ENCODE measurements at regions not wholly inside any gene's neighbourhood (a gene's known extent, or its start where the extent isn't known, plus 50 kb on each side); places are given as distances from the start of the nearest gene placed in this dataset.

DNA sequence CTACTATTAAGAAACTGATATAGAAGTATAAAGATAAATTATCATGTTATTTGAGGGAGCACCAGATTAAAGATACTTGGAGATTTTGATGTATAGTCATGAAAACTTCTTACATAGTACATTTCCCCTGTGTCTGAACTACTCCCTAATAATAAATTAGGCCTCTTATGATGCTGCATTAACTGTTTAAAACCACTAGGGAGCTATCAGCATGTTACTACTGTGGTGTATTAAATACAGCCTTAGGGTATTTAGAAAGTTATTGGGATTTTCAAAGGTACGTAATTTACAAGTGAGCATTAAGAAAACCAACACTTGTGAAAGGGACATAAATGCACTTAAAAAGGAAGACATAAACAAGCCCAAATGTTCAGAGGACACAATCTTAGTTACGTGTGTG, 714.0 kb downstream of the EPHA4 start:
- no peaks in the 10 kb centered on the region for H3K4me1 Mint-ChIP-seq
- no peaks in the 10 kb centered on the region for H3K27me3 Mint-ChIP-seq
- CTCF ChIA-PET: no interaction called here
- DNase-seq: no peak
- H3K9me3 Mint-ChIP-seq: no peaks in the 10 kb centered on the region
- H3K27ac Mint-ChIP-seq: no peak overlapping the region
- no peak overlapping the region for H3K4me3 Mint-ChIP-seq
- no peaks in the 10 kb centered on the region for H3K36me3 Mint-ChIP-seq

DNA sequence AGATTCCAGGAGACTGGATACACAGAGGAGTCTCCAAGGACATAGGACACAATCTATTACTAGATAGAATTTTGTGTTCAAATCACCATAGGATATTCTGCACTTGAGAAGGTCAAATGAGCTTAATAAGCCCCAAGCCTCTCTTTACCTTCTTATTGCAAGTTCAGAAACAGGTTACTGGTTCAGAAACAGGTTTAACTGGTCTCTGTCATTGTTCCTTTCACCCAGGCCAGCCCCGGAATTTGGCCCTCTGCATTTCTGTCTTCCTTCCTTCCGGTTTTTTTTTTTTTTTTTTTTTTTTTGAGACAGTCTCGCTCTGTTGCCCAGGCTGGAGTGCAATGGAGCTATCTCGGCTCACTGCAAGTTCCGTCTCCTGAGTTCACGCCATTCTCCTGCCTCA, 700.2 kb downstream of the EPHA4 start:
- Mint-ChIP-seq H3K36me3 (no peaks in the 10 kb centered on the region), H3K4me3 (no peak overlapping the region), H3K27ac (no peak overlapping the region), H3K9me3 (peaks cover 1% of the 10 kb centered on the region), H3K4me1 (no peaks in the 10 kb centered on the region), H3K27me3 (no peaks in the 10 kb centered on the region)
- CTCF ChIA-PET: no interaction called here
- DNase-seq: no peak

DNA sequence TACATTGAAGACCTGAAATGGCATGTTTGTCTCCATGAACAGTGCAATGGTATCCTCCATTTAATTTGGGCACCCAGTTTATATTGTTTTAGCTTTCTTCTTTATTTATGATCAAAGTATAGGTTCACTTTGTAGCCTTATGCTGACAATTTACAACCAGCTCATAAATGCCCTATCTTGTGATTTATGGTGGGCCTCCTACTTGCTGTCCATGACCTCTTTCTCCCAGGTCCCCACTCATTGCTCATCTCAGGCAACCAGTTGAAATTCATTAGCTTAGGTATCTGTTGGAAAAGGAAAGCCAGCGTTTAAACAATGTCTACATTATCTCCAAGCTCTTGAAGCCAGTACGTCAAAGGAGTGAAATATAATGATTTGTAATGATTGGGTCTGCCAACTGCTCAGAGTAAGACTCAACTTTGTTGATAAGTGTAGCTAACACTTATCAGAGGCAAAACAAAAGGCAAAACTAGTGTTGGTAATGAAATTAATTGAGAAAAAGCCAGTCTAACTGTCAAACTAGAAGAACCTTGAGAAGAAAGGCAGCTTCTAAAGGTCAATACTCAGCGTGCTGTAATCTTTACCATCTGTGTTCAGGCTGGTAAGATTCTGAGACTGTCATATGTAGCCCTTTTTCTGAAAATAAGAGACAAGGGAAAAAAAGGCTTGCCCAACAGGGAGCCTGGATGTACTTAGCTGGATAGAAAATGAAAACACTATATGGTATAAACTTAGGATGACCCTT, 695.9 kb downstream of the EPHA4 start:
- Mint-ChIP-seq H3K9me3 (no peaks in the 10 kb centered on the region), H3K36me3 (no peaks in the 10 kb centered on the region), H3K4me1 (no peaks in the 10 kb centered on the region), H3K27ac (no peak overlapping the region), H3K4me3 (no peak overlapping the region), H3K27me3 (no peaks in the 10 kb centered on the region)
- CTCF ChIA-PET: no interaction called here
- no peak for DNase-seq

DNA sequence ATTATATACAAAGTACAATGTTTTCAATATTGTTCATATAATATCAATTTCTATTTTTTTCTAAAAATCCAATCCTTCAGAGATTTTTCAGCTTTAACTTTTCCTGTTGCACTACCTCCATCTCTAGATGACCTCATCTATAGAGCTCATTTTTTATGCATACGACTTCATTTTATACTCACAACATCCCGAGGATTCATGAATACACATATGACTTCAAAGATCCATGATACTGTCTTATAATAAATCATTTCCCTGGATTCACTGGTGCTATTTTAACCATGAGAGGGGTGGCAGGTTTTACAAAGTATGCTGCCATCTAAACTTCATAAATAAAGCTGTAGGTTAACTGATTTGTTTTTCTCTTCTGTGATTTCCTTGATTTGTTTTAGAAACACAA, 694.6 kb downstream of the EPHA4 start:
- DNase-seq: no peak
- H3K9me3 Mint-ChIP-seq: no peaks in the 10 kb centered on the region
- CTCF ChIA-PET: no interaction called here
- H3K27ac Mint-ChIP-seq: no peak overlapping the region
- no peaks in the 10 kb centered on the region for H3K4me1 Mint-ChIP-seq
- no peaks in the 10 kb centered on the region for H3K27me3 Mint-ChIP-seq
- H3K4me3 Mint-ChIP-seq: no peak overlapping the region
- no peaks in the 10 kb centered on the region for H3K36me3 Mint-ChIP-seq

DNA sequence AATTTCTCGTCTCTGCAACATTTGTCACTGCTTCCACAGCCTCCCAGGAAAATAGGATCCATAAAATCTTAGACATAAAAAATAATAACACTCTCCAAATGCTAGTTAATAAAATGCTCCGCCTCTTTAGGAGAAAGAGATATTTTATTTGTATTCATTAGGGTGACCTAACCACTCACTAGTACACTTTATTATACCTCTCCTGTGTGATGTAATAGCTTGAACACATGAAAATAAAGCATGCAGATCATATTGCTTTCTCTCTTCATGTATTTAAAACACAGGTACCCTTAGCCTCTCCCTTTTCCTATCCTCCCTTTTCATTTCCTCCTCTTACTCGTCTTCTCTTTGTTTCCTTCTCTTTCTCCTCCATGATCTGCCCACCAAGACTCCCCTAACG, 694.2 kb downstream of the EPHA4 start:
- Mint-ChIP-seq H3K27me3 (no peaks in the 10 kb centered on the region), H3K9me3 (no peaks in the 10 kb centered on the region), H3K4me1 (no peaks in the 10 kb centered on the region), H3K36me3 (no peaks in the 10 kb centered on the region), H3K27ac (no peak overlapping the region), H3K4me3 (no peak overlapping the region)
- no peak for DNase-seq
- CTCF ChIA-PET: no interaction called here

DNA sequence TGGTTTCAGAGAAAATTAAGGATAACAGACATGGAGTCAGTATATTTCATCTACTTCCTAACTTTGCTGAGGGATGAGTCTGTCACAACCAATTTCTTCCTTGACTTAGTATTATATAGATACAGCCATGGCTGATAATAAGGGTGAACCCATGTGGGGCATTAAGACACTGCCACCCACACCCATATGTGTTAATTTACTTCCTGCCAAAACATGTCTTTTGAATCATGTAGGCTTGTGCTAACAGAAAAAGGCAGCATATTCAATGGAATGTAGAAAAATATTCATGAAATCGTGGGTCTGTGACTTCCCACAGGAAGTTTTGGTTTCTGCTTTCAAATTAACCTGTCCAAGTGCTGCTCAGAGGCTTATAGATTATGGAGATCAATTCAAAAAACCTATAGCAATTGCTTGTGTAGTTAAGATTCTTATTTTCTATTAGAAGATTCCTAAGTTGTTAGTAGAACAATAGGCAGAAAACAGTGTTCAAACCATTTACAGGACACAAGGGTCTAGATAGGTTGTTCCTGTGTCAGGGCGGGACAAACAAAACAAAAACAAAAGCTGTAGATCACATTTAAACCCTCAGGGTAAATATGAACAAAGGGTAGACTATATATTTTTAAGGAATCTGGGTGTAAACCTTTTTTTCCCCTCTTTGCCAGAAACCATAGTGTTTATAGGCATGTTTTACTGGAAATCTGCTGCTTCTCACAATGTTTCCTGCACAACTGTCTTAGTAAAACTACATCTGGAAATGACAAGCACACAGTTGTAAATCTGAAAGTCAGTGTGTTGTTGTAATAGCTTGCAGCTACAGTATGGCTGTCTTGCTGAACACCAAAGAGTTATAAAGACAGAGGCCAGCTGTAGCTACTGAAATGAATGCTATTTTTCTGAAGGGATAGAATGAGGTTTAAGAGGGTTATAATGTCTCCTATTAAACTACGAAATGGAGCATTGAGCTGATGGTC, 691.2 kb downstream of the EPHA4 start:
- H3K4me1 Mint-ChIP-seq: no peaks in the 10 kb centered on the region
- H3K36me3 Mint-ChIP-seq: no peaks in the 10 kb centered on the region
- CTCF ChIA-PET: no interaction called here
- H3K4me3 Mint-ChIP-seq: no peak overlapping the region
- no peak for DNase-seq
- no peaks in the 10 kb centered on the region for H3K27me3 Mint-ChIP-seq
- no peaks in the 10 kb centered on the region for H3K9me3 Mint-ChIP-seq
- no peak overlapping the region for H3K27ac Mint-ChIP-seq

DNA sequence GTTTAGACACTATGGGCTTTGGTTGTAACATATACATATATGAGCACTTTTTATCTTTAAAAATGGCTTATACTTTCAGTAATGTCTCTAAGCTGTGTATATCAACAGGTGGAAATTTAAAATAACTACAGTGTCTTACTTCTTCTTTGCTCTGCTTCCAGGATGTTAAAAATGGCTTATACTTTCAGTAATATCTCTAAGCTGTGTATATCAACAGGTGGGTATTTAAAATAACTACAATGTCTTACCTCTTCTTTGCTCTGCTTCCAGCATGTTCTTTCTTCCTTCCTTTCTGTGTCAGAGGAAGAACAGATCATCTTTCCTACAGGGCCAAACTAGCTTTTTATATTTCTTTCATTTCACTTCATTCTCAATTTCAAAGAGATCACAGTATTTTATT, 689.6 kb downstream of the EPHA4 start:
- no peak overlapping the region for H3K4me3 Mint-ChIP-seq
- H3K4me1 Mint-ChIP-seq: no peaks in the 10 kb centered on the region
- no peaks in the 10 kb centered on the region for H3K27me3 Mint-ChIP-seq
- H3K27ac Mint-ChIP-seq: no peak overlapping the region
- H3K36me3 Mint-ChIP-seq: no peaks in the 10 kb centered on the region
- CTCF ChIA-PET: interaction anchor here (1.0 kb wide), 1 partner anchor 601 kb away, joined by 3 read pairs; no protein-coding TSS in a partner anchor
- no peak for DNase-seq
- no peaks in the 10 kb centered on the region for H3K9me3 Mint-ChIP-seq

DNA sequence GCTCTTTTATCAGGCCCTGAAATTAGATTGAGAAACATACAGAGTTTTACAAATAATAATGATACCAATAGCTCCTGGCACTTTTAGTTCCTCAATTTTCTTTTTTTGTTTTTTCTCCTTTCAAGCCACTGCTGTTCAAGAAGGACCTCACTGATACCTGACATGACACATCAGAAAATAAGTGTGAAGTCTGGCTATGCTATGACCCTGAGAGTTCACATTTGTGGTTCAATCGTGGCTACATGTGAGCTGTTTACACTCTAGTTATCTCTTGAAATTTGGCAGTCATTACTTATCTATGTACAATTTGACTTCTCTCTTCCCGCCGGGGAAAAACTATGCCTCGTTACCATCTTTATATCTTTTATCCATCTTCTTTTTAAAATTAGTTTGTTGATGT, 686.5 kb downstream of the EPHA4 start:
- H3K27ac Mint-ChIP-seq: peak overlapping the region; percentile 50
- no peak for DNase-seq
- H3K4me3 Mint-ChIP-seq: no peak overlapping the region
- CTCF ChIA-PET: no interaction called here
- H3K4me1 Mint-ChIP-seq: no peaks in the 10 kb centered on the region
- H3K27me3 Mint-ChIP-seq: no peaks in the 10 kb centered on the region
- H3K36me3 Mint-ChIP-seq: no peaks in the 10 kb centered on the region
- no peaks in the 10 kb centered on the region for H3K9me3 Mint-ChIP-seq

DNA sequence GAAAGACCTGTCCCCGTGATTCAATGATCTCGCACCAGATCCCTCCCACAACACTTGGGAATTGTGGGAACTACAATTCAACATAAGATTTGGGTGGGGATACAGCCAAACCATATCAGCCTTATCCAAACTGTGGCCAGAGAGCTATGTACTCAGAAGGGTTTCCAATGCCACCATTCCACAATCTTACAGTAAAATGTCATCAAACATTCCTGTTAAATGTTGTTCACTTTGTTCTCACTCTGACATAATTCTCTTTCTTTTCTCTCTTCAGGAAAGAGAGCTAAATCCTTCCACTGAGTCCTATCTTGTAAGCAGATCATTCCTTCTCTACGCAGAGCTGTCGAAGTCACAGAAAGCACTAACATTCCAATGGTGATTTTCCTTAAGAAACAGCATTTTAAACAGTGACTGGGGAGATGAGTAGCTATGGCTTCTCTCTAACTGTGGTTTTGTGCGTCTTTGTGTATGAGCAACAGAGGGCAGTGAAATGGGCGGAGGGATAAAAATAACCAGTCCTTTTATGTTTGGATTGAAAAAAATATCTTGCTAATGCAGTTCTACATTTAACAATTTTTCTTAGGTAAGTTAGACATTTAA, 684.7 kb downstream of the EPHA4 start:
- CTCF ChIA-PET: no interaction called here
- Mint-ChIP-seq H3K36me3 (no peaks in the 10 kb centered on the region), H3K27me3 (no peaks in the 10 kb centered on the region), H3K4me1 (no peaks in the 10 kb centered on the region), H3K9me3 (no peaks in the 10 kb centered on the region), H3K4me3 (no peak overlapping the region), H3K27ac (no peak overlapping the region)
- no peak for DNase-seq

DNA sequence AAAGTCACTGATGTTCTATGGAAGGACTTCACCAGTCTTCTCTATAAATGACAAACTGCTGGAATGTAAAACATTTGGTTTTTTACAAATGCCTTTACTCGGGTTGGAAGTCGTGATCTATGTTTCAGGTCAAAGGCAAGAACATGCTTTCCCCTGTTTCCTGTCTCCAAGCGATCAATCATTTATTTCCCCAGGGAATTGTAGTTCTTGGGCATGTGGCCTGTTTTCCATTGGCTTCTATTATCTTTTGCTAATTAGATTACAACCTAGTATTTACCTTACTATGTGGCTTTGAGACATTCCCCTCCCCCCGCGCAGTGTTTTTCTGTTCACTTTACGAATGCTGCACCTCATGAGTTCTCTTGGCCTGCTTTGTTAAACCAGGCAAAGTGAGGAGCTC, 684.2 kb downstream of the EPHA4 start:
- Mint-ChIP-seq H3K36me3 (no peaks in the 10 kb centered on the region), H3K27ac (no peak overlapping the region), H3K9me3 (no peaks in the 10 kb centered on the region), H3K4me1 (no peaks in the 10 kb centered on the region), H3K4me3 (no peak overlapping the region), H3K27me3 (no peaks in the 10 kb centered on the region)
- CTCF ChIA-PET: no interaction called here
- no peak for DNase-seq

DNA sequence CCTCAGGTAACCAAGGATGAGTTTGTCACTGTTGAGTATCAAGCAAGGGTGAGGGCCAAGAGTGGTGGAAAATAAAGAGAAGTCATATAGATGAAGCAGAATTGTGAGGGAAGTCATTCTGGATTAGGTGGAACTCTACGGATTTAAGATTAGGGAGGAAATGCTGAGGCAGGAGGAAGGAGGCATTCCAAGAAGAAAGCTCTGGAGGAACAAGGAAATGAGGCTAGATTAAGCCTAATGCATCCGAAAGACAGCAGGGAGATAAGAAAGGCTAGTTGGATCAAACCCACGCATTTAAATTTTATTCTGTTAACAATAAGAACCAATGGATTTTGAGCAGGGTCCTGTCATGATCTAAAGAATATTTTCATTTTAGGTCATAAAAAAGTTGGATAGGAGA, 681.2 kb downstream of the EPHA4 start:
- Mint-ChIP-seq H3K27me3 (no peaks in the 10 kb centered on the region), H3K27ac (no peak overlapping the region), H3K9me3 (no peaks in the 10 kb centered on the region), H3K4me1 (no peaks in the 10 kb centered on the region), H3K36me3 (no peaks in the 10 kb centered on the region), H3K4me3 (no peak overlapping the region)
- no peak for DNase-seq
- CTCF ChIA-PET: no interaction called here

DNA sequence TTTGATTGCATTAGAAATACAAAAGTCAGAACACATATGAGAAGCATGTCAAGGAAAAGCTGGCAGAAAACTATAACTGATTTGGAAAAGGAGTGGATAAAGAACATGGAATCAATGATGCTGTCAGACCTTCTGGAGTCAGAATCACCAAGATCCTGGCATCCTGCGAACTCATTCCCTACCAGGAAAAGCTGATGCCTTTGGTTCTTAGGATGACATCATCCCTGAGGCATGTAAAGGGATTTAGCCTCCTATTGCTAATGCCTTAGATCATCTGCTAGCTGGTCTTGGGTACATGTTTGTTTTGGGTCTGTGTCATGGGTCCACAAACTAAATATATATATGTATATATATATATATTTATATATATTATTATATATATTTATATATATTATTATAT, 680.7 kb downstream of the EPHA4 start:
- H3K4me3 Mint-ChIP-seq: no peak overlapping the region
- no peaks in the 10 kb centered on the region for H3K27me3 Mint-ChIP-seq
- no peak overlapping the region for H3K27ac Mint-ChIP-seq
- no peaks in the 10 kb centered on the region for H3K4me1 Mint-ChIP-seq
- DNase-seq: no peak
- CTCF ChIA-PET: no interaction called here
- no peaks in the 10 kb centered on the region for H3K9me3 Mint-ChIP-seq
- no peaks in the 10 kb centered on the region for H3K36me3 Mint-ChIP-seq

DNA sequence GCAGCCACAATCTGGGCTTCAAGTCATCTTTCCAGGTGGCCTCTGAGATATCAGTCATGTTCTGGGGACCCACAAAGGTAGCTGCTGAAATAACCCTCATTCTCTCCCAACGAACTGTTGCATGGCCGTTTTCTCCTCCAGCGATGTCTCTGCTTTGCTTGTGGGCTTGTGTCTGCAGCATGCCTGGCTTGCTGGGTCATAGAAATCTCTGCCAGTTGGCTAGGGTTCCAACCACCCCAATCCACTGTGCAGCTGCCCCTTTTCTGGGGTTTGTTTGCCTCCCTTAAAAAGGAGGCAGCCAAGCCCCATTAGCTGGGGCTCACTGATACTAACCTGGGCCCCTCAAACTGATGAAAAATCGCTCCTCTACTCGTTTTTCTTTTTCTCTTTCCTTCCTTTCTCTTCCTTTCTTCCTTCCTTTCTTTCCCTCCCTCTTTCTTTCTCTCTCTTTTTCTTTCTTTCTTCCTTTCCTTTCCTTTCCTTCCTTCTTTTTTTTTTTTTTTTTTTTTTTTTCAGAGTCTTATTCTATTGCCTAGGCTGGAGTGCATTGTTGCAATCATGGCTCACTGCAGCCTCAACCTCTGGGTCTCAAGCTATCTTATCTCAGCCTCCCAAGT, 680.0 kb downstream of the EPHA4 start:
- no peak overlapping the region for H3K27ac Mint-ChIP-seq
- no peaks in the 10 kb centered on the region for H3K36me3 Mint-ChIP-seq
- CTCF ChIA-PET: no interaction called here
- no peak for DNase-seq
- no peaks in the 10 kb centered on the region for H3K27me3 Mint-ChIP-seq
- H3K4me1 Mint-ChIP-seq: no peaks in the 10 kb centered on the region
- no peaks in the 10 kb centered on the region for H3K9me3 Mint-ChIP-seq
- H3K4me3 Mint-ChIP-seq: no peak overlapping the region

DNA sequence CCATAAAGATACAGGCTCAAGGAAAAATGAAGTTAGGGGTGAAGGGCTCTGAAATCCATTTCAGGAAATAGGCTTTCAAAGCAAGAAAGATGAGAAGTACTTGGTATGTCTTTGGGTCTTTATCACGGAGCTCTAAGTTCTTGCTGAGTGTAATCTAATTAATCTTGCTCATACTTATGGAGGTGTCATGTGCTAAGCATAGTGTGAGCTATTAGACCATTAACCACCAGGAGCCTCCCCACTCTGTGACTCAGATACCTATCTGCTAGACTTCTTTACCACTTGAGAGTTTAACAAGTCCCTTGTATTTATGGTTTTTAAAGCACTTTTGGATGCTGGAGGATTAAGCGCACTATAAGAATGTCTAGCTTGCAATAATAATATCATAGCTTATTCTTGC, 678.7 kb downstream of the EPHA4 start:
- Mint-ChIP-seq H3K9me3 (no peaks in the 10 kb centered on the region), H3K4me1 (no peaks in the 10 kb centered on the region), H3K27me3 (no peaks in the 10 kb centered on the region), H3K36me3 (no peaks in the 10 kb centered on the region), H3K4me3 (no peak overlapping the region), H3K27ac (no peak overlapping the region)
- DNase-seq: no peak
- CTCF ChIA-PET: no interaction called here
